Smooth muscle cell of the brain vasculature (primary cell): ENCODE measurements at regions not wholly inside any gene's neighbourhood (a gene's known extent, or its start where the extent isn't known, plus 50 kb on each side); places are given as distances from the start of the nearest gene placed in this dataset.
"Not testable (repeated sequence)": the region's sequence is repeated elsewhere in the genome, so short reads cannot be mapped to it uniquely, and the experiment has no call there.

ENCODE experiments used
- DNase-seq: peaks from one replicate; pipeline ENCODE4 v3.0.0-alpha.2; 2012; ENCODE audit warnings: low read depth, low spot score

DNA sequence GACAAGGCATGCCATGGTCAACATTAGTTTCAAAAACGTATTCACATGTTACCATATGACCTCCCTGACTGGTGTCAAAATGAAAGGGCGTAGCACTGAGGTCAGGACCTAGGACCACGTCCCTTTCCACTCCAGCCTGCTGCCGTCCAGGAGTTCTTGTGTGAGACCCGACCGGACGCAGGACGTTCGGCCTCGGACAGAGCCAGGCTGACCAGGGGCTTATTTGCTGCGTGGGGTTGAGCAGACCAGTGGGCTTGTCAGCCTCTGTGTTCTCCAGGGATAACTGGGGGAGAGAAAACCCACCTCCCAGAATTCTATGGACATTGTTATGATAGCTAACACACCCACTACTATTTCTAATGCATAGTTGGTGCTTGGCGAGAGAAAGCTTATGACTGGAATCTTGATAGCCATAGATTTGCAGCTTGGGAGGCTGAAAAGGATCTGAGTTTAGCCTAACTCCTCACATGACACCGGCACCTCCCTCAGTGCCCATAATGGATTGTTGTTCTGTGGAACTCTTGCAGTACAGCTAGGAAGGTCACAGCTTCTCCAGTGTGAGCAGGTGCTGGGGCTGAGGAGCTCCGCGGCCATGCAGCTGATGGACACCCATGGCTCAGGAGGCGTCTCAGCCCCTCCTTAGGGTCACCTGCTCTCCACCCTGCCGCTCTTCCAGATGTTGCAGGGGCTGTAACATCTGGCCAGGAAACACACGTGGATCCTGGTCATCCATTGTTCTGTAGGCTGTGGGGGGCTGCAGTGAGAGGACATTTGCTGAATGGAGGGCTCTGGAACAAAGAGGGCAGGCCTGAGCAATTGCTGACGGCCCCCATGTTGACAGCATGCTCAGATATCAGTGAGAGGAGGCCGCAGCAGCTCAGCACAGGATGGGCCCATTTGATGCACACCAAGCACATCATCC lies 368.4 kb downstream of the IRX2 start:
- no peak for DNase-seq

GRCh38 chr5:2381861-2382260 lies 369.6 kb downstream of the IRX2 start:
- DNase-seq: no peak

- no peak for DNase-seq
These were observed 370.4 kb downstream of the IRX2 start for GRCh38 chr5:2381070-2381469.

- no peak for DNase-seq
These were observed 372.5 kb downstream of the IRX2 start for GRCh38 chr5:2378976-2379375.

DNA sequence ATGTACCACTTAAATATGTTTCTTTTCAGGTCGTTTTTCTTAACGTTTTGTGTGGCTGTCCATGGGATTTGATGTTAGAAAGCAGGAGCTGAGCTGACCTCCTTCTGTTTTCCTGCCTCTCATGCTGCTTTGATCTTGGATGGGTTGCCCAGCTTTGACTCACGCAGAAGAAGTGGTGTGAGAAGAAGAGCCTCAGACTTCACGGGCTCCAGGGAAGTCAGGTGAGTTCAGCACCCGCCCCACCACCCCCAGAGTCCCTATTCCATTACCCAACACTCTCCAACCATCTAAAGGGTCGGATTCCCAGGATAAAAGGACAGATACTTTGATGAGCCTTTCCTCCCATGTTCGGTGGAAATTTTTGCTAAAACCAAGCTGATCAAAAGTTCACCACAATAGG lies 373.4 kb downstream of the IRX2 start:
- no peak for DNase-seq

GRCh38 chr5:2376486-2376885 lies 375.0 kb downstream of the IRX2 start:
- DNase-seq: no peak

DNA sequence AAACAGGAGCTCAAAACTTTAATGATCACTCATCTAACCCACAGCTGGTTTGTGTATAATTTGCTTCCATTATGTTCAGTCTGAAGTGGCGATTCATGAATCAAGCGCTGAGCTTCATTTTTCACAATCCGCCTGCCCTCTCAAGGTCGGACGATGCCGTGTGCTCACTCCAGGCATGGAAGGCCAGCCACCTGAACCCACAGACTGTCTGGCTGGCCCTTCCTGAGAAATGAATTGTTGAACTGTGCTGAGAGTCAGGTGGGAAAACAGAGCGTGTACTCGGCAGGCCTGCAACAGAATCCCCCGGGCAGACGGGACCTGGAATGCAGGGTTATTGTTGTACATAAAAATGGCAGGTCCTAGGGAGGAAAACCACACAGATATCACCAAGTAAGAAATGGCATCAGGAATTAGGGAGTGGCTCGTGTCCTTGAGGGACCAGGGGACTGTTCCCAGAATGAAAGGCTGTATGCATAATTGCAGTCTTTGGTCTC lies 375.7 kb downstream of the IRX2 start:
- no peak for DNase-seq

DNA sequence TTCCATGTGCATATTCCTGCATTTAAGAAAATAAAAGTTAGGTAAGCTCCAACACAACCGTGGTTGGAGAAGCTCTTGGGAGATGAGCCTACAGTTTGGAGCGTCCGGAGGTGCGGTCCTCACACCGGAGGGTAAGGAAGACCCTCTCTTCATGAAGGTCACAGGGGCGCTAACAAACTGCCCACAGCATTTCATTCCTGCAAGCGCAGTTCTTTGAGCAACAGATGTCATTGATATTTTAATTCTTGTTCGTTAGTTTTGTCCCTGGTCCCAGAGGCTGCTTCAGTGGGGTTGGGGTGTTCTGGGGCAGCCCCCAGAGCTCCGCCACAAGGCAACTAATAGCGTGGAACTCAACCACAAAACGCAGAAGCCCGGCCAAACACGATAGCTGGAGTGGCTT lies 376.2 kb downstream of the IRX2 start:
- no peak for DNase-seq

DNA sequence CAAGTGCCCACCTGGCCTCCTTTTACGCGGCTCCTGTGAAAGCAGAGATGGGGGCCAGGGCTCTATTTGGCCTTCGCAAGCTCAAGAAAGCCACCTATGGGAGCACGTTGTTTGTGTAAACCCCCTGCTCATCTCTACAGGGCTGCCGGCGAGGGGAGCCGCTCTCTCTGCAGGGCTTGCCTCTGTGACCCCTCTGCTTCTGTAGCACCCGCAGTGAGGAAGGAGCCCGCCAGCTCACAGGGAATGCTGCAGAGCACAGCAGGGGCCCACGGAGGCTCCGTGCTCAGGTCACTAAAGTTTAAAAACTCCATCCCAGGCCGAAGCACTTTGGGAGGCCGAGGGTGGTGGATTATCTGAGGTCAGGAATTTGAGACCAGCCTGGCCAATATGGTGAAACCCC lies 376.8 kb downstream of the IRX2 start:
- no peak for DNase-seq

DNA sequence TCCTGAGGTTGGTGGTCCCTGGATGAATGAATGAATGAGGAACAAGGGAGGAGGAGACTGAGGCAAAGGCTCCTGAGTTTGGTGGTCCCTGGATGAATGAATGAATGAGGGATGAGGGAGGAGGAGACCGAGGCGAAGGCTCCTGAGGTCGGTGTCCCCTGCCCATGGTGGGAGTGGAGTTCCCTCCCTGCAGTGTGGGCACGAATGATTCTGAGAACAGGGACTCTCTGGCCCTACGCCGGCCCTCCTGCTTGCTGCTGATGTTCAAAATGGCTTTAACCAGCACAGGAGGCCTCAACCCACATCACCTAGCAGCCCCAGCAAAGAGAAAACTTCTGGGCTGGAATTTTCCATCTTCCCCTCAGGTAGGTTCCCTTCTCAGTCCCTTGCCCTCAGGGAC lies 377.8 kb downstream of the IRX2 start:
- DNase-seq: no peak

GRCh38 chr5:2371419-2371710 lies 380.1 kb downstream of the IRX2 start:
- DNase-seq: no peak

DNA sequence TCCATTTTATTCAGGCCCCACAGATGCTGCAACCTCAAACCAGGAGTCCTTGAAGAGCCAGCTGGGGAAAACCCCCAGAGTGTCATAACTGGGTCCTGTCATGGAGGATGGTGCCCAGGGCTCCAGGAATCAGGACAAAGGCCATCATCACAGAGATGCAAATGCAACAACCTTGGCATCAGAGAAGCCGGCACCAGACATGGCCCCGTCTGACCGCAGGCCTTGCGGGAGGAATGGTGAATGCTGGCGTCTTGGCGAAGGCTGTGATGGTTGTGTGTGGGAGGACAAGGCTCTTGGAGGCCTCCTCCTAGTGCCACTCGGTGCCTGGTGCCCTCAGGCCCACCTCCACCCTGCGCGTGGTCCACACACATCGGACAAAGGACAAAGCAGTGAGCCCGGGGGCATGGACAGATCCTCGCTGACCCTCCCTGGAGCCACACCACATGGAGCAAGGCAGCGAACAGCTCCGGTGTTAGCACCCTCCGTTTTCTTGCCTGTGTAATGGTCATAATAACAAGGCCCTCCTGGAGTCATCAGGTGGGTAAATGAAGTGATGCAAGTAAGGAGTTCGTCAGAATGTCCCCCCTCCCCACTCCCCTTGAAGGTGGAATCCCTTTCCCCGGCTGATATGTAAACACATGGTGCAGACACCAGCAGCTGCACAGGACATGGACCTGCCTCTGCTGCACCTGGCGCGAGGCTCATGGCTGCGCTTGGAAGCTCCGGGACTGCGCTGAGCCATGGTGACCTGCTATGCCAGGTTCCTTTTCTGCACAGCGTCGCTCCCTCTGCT lies 380.7 kb downstream of the IRX2 start:
- DNase-seq: no peak

DNA sequence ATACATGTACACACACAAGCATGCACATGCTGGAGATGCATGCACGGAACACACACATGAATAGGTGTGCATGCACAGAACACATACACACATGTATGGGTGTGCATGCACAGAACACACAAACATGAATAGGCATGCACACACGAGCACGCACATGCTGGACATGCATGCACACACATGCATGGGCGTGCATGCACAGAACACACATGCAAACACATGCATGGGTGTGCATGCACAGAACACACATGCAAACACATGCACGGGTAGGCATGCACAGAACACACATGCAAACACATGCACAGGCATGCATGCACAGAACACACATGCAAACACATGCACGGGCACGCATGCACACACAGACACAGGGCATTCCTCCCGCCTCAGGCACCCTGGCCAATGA lies 382.3 kb downstream of the IRX2 start:
- DNase-seq: no peak

GRCh38 chr5:2366816-2367215 lies 384.7 kb downstream of the IRX2 start:
- no peak for DNase-seq

DNA sequence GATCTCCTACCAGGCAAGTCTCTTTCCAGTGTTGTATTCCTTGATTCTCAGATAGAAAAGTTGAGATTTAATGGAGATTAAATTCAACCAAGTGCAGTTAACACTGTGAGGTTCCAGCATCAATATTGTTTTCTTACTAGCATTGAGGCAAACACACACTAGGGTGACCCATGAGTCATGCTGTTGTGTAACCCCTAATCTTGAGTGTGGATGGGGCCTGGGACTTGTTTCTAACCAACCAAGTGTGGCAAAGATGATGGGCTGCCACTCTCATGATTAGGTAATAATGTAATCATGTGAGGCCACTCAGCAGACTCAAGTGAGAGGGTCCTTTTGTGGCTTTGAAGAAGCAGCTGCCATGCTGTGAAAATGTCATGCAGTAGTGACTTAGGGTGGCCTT lies 394.2 kb downstream of the IRX2 start:
- DNase-seq: no peak

- DNase-seq: no peak
These were observed 395.6 kb downstream of the IRX2 start for GRCh38 chr5:2355859-2356258.

- no peak for DNase-seq
These were observed 397.5 kb downstream of the IRX2 start for GRCh38 chr5:2353871-2354440.

- DNase-seq: no peak
These were observed 398.3 kb downstream of the IRX2 start for GRCh38 chr5:2353211-2353610.

GRCh38 chr5:2352101-2352861 lies 399.2 kb downstream of the IRX2 start:
- no peak for DNase-seq

- DNase-seq: not testable (repeated sequence)
These were observed 401.7 kb downstream of the IRX2 start for GRCh38 chr5:2349768-2350167.

- DNase-seq: no peak
These were observed 412.8 kb downstream of the IRX2 start for GRCh38 chr5:2338686-2339085.
